ENCODE measurements at regions not wholly inside any gene's neighbourhood (a gene's known extent, or its start where the extent isn't known, plus 50 kb on each side); places are given as distances from the start of the nearest gene placed in this dataset.
"Not testable (repeated sequence)": the region's sequence is repeated elsewhere in the genome, so short reads cannot be mapped to it uniquely, and the experiment has no call there.

- Mint-ChIP-seq H3K27me3 (no peaks in the 10 kb centered on the region), H3K4me3 (no peak overlapping the region), H3K36me3 (ENCODE audit: low read depth) (no peaks in the 10 kb centered on the region), H3K9me3 (no peaks in the 10 kb centered on the region), H3K4me1 (ENCODE audit: low read depth) (no peaks in the 10 kb centered on the region), H3K27ac (no peak overlapping the region)
These were observed 876.4 kb downstream of the NR2F1-AS1 start for GRCh38 chr5:92704590-92704989.

GRCh38 chr5:92703976-92704375 lies 877.0 kb downstream of the NR2F1-AS1 start:
- no peaks in the 10 kb centered on the region for H3K27me3 Mint-ChIP-seq
- no peak overlapping the region for H3K4me3 Mint-ChIP-seq
- H3K4me1 Mint-ChIP-seq (ENCODE audit: low read depth), result no peaks in the 10 kb centered on the region
- no peaks in the 10 kb centered on the region for H3K36me3 Mint-ChIP-seq (ENCODE audit: low read depth)
- no peaks in the 10 kb centered on the region for H3K9me3 Mint-ChIP-seq
- H3K27ac Mint-ChIP-seq, result no peak overlapping the region

- Mint-ChIP-seq H3K36me3 (ENCODE audit: low read depth) (no peaks in the 10 kb centered on the region), H3K4me3 (no peak overlapping the region), H3K27ac (no peak overlapping the region), H3K27me3 (no peaks in the 10 kb centered on the region), H3K4me1 (ENCODE audit: low read depth) (no peaks in the 10 kb centered on the region), H3K9me3 (no peaks in the 10 kb centered on the region)
These were observed 885.7 kb downstream of the NR2F1-AS1 start for GRCh38 chr5:92695123-92696003.

- H3K36me3 Mint-ChIP-seq (ENCODE audit: low read depth), result no peaks in the 10 kb centered on the region
- H3K27ac Mint-ChIP-seq, result no peak overlapping the region
- no peaks in the 10 kb centered on the region for H3K9me3 Mint-ChIP-seq
- no peaks in the 10 kb centered on the region for H3K27me3 Mint-ChIP-seq
- no peaks in the 10 kb centered on the region for H3K4me1 Mint-ChIP-seq (ENCODE audit: low read depth)
- no peak overlapping the region for H3K4me3 Mint-ChIP-seq
These were observed 887.0 kb downstream of the NR2F1-AS1 start for GRCh38 chr5:92694067-92694466.

- H3K27ac Mint-ChIP-seq; H3K36me3 Mint-ChIP-seq (ENCODE audit: low read depth); H3K27me3 Mint-ChIP-seq; H3K9me3 Mint-ChIP-seq; H3K4me1 Mint-ChIP-seq (ENCODE audit: low read depth); H3K4me3 Mint-ChIP-seq: not testable (repeated sequence)
These were observed 889.1 kb downstream of the NR2F1-AS1 start for GRCh38 chr5:92691955-92692354.

- Mint-ChIP-seq H3K4me3 (no peak overlapping the region), H3K27ac (no peak overlapping the region), H3K27me3 (no peaks in the 10 kb centered on the region), H3K4me1 (ENCODE audit: low read depth) (no peaks in the 10 kb centered on the region), H3K36me3 (ENCODE audit: low read depth) (no peaks in the 10 kb centered on the region), H3K9me3 (peaks cover 12% of the 10 kb centered on the region)
These were observed 892.9 kb downstream of the NR2F1-AS1 start for GRCh38 chr5:92687821-92688722.

GRCh38 chr5:92678640-92679039 lies 902.4 kb downstream of the NR2F1-AS1 start:
- Mint-ChIP-seq H3K27me3 (no peaks in the 10 kb centered on the region), H3K4me1 (ENCODE audit: low read depth) (no peaks in the 10 kb centered on the region), H3K27ac (no peak overlapping the region), H3K9me3 (peaks cover 6% of the 10 kb centered on the region), H3K36me3 (ENCODE audit: low read depth) (no peaks in the 10 kb centered on the region), H3K4me3 (no peak overlapping the region)

- H3K4me3 Mint-ChIP-seq, result no peak overlapping the region
- H3K27ac Mint-ChIP-seq, result no peak overlapping the region
- H3K36me3 Mint-ChIP-seq (ENCODE audit: low read depth), result no peaks in the 10 kb centered on the region
- H3K9me3 Mint-ChIP-seq, result no peaks in the 10 kb centered on the region
- H3K4me1 Mint-ChIP-seq (ENCODE audit: low read depth), result no peaks in the 10 kb centered on the region
- no peaks in the 10 kb centered on the region for H3K27me3 Mint-ChIP-seq
These were observed 904.5 kb downstream of the NR2F1-AS1 start for GRCh38 chr5:92676215-92677165.

GRCh38 chr5:92674321-92674720 lies 906.7 kb downstream of the NR2F1-AS1 start:
- Mint-ChIP-seq H3K4me3 (no peak overlapping the region), H3K27ac (no peak overlapping the region), H3K27me3 (no peaks in the 10 kb centered on the region), H3K4me1 (ENCODE audit: low read depth) (no peaks in the 10 kb centered on the region), H3K36me3 (ENCODE audit: low read depth) (no peaks in the 10 kb centered on the region), H3K9me3 (no peaks in the 10 kb centered on the region)

- Mint-ChIP-seq H3K4me3 (no peak overlapping the region), H3K27ac (no peak overlapping the region), H3K36me3 (ENCODE audit: low read depth) (no peaks in the 10 kb centered on the region), H3K4me1 (ENCODE audit: low read depth) (no peaks in the 10 kb centered on the region), H3K27me3 (no peaks in the 10 kb centered on the region), H3K9me3 (no peaks in the 10 kb centered on the region)
These were observed 915.5 kb downstream of the NR2F1-AS1 start for GRCh38 chr5:92665506-92665905.

GRCh38 chr5:92662741-92663140 lies 918.3 kb downstream of the NR2F1-AS1 start:
- H3K27me3 Mint-ChIP-seq, result no peaks in the 10 kb centered on the region
- no peaks in the 10 kb centered on the region for H3K4me1 Mint-ChIP-seq (ENCODE audit: low read depth)
- no peaks in the 10 kb centered on the region for H3K36me3 Mint-ChIP-seq (ENCODE audit: low read depth)
- H3K9me3 Mint-ChIP-seq, result no peaks in the 10 kb centered on the region
- H3K27ac Mint-ChIP-seq, result no peak overlapping the region
- no peak overlapping the region for H3K4me3 Mint-ChIP-seq

- Mint-ChIP-seq H3K36me3 (ENCODE audit: low read depth) (no peaks in the 10 kb centered on the region), H3K9me3 (peaks cover 4% of the 10 kb centered on the region), H3K27ac (no peak overlapping the region), H3K4me1 (ENCODE audit: low read depth) (no peaks in the 10 kb centered on the region), H3K4me3 (no peak overlapping the region), H3K27me3 (no peaks in the 10 kb centered on the region)
These were observed 921.8 kb downstream of the NR2F1-AS1 start for GRCh38 chr5:92659246-92659645.

GRCh38 chr5:92654601-92655000 lies 926.4 kb downstream of the NR2F1-AS1 start:
- not testable (repeated sequence) for H3K27me3 Mint-ChIP-seq; H3K27ac Mint-ChIP-seq; H3K9me3 Mint-ChIP-seq; H3K4me3 Mint-ChIP-seq; H3K4me1 Mint-ChIP-seq (ENCODE audit: low read depth); H3K36me3 Mint-ChIP-seq (ENCODE audit: low read depth)

- Mint-ChIP-seq H3K4me1 (ENCODE audit: low read depth) (no peaks in the 10 kb centered on the region), H3K27ac (no peak overlapping the region), H3K4me3 (no peak overlapping the region), H3K36me3 (ENCODE audit: low read depth) (no peaks in the 10 kb centered on the region), H3K9me3 (peaks cover 4% of the 10 kb centered on the region), H3K27me3 (no peaks in the 10 kb centered on the region)
These were observed 927.1 kb downstream of the NR2F1-AS1 start for GRCh38 chr5:92653730-92654461.

All from stimulated activated naive CD8-positive, alpha-beta T cell treated with anti-CD3 and anti-CD28 coated beads, Interleukin-15, Interleukin-2, amounts not matched to agents 100 ng/mL and 50 ng/mL, for 24 hours (primary cell).